PC-3 (cell line): ENCODE measurements at regions not wholly inside any gene's neighbourhood (a gene's known extent, or its start where the extent isn't known, plus 50 kb on each side); places are given as distances from the start of the nearest gene placed in this dataset.
A peak's percentile ranks its signal among the peaks of the same experiment; 100 is the strongest.

Experiments
- ATAC-seq: fragments of 200-7000 bp; cut with Tn5 transposase; 2 replicates; pipeline ENCODE4 v1.9.1; 2020; ENCODE audit warnings: mild to moderate bottlenecking, moderate library complexity
- BruUV-seq: library from RNA; stranded (reverse); fragments of 400-500 nt; replicated peaks from 2 replicates; lab custom pipeline; 2021; lab: Mats Ljungman, UMichigan
- CTCF ChIA-PET: fragments of 300-600 bp; sonication (Branson Sonifier 250); formaldehyde crosslinking; loops from one replicate; lab custom pipeline; 2022; ENCODE audit warnings: antibody characterized with exemption; lab: Charles Lee
- POLR2A ChIA-PET: fragments of 300-600 bp; sonication (Branson Sonifier 250); formaldehyde crosslinking; loops from one replicate; lab custom pipeline; 2022; ENCODE audit warnings: antibody characterized with exemption; ENCODE audit not compliant: unreplicated experiment; lab: Charles Lee
- DNase-seq: peaks from one replicate; pipeline ENCODE4 v3.0.0-alpha.2; 2015
- H2AFZ ChIP-seq: fragments of 300-600 bp; sonication (generic); 2 replicates; pipeline ENCODE4 v1.6.0; 2016; ENCODE audit warnings: antibody characterized with exemption, low read length
- H3F3A ChIP-seq: fragments of 300-600 bp; sonication (generic); one replicate; pipeline ENCODE4 v1.6.0; 2017; ENCODE audit warnings: antibody characterized with exemption, low read length, control low read depth, mild to moderate bottlenecking; ENCODE audit not compliant: unreplicated experiment
- H3K27ac ChIP-seq: fragments of 300-600 bp; sonication (generic); 2 replicates; pipeline ENCODE4 v1.5.1; 2016; ENCODE audit warnings: mild to moderate bottlenecking, low read length
- H3K27me3 ChIP-seq: fragments of 300-600 bp; sonication (generic); 2 replicates; pipeline ENCODE4 v1.6.1; 2016; ENCODE audit warnings: low read length, mixed read lengths
- H3K36me3 ChIP-seq: fragments of 300-600 bp; sonication (generic); 2 replicates; pipeline ENCODE4 v1.6.1; 2016; ENCODE audit warnings: low read depth, mixed run types, low read length, mixed read lengths
- H3K4me1 ChIP-seq: fragments of 300-600 bp; sonication (generic); 2 replicates; pipeline ENCODE4 v1.5.1; 2016; ENCODE audit warnings: low read length; ENCODE audit not compliant: insufficient read depth
- H3K4me2 ChIP-seq: fragments of 300-600 bp; sonication (generic); 2 replicates; pipeline ENCODE4 v1.6.0; 2016; ENCODE audit warnings: low read length
- H3K4me3 ChIP-seq: fragments of 300-600 bp; sonication (generic); 2 replicates; pipeline ENCODE4 v1.5.1; 2016; ENCODE audit warnings: mild to moderate bottlenecking, low read length, mixed read lengths
- H3K79me2 ChIP-seq: fragments of 300-600 bp; sonication (generic); 2 replicates; pipeline ENCODE4 v1.6.1; 2017; ENCODE audit warnings: low read length, mixed read lengths
- H3K9ac ChIP-seq: fragments of 300-600 bp; sonication (generic); 2 replicates; pipeline ENCODE4 v1.6.0; 2016; ENCODE audit warnings: mild to moderate bottlenecking, low read length
- H3K9me2 ChIP-seq: fragments of 300-600 bp; sonication (generic); replicated peaks from 2 replicates; pipeline ENCODE4 v1.6.1; 2016; ENCODE audit warnings: mixed run types, low read length, mixed read lengths
- H3K9me3 ChIP-seq: fragments of 300-600 bp; sonication (generic); 2 replicates; pipeline ENCODE4 v1.6.1; 2016; ENCODE audit warnings: low read length, mixed read lengths
- H4K20me1 ChIP-seq: fragments of 300-600 bp; sonication (generic); 2 replicates; pipeline ENCODE4 v1.6.1; 2016; ENCODE audit warnings: low read length, mixed read lengths
- CTCF ChIP-seq: fragments of 300-600 bp; sonication (generic); conservative IDR thresholded peaks from 2 replicates; pipeline ENCODE4 v1.5.1; 2017; ENCODE audit warnings: antibody characterized with exemption, low read depth, mild to moderate bottlenecking, low read length
- EZH2 ChIP-seq: fragments of 300-600 bp; sonication (generic); IDR thresholded peaks from one replicate; pipeline ENCODE4 v1.6.1; 2017; ENCODE audit warnings: antibody characterized with exemption, mild to moderate bottlenecking, low read length; ENCODE audit not compliant: unreplicated experiment
- EZH2phosphoT487 ChIP-seq: fragments of 300-600 bp; sonication (generic); IDR thresholded peaks from 2 replicates; pipeline ENCODE4 v1.6.1; 2018; ENCODE audit warnings: mild to moderate bottlenecking, antibody characterized with exemption, low read length, borderline replicate concordance
- intact Hi-C: fragments of 100-400 bp; cut with micrococcal nuclease; formaldehyde crosslinking; loops from 2 replicates; pipeline ENCODE4 v1.9.0; 2023

DNA sequence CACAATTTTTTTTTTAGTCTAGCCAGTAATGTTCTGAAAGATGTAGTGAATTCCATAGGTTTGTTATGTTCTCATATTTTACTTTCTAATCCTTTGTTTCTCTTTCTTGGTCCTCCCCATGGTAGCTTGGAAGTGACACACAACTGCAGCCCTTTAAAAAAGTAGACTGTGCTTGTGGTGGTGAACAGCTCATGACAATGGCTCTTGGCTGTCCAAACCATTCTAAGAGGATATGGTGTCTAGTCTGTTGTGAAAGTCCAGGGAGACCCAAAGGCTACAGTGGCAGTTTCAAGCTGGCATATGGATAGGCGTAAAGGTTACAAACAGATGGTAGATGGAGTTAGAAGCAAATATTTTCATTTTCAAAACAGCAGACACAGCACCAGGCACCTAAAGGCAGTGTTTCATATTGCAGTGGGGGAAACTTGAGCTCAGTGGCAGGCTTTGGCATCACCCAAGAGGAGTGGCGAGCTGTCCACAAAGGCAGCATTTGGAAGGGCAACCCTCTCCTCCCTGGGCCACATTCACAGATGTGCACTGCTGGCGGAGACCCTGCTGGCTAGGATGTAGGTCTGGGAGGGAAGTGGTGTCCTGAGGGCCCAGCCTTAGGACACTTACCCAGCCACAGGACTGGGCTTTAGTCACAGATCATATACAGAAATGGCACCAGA is 102.1 kb downstream of the DYRK2 start:
- Histone ChIP-seq H3K4me2 (no peak overlapping the region), H3K4me1 (peaks cover 25% of the 10 kb centered on the region), H3K4me3 (no peak overlapping the region), H3K9me3 (no peaks in the 10 kb centered on the region), H3K9me2 (no peaks in the 10 kb centered on the region), H3K36me3 (no peaks in the 10 kb centered on the region), H3K79me2 (no peaks in the 10 kb centered on the region), H3K27me3 (no peaks in the 10 kb centered on the region), H3F3A (no peaks in the 10 kb centered on the region), H4K20me1 (no peaks in the 10 kb centered on the region), H3K27ac (no peak overlapping the region), H3K9ac (no peak overlapping the region), H2AFZ (no peak overlapping the region)
- CTCF ChIA-PET, result no interaction called here
- TF ChIP-seq CTCF (no peak), EZH2phosphoT487 (no peak), EZH2 (no peak)
- ATAC-seq (no peak), DNase-seq (no peak)
- intact Hi-C loops, result no loop called here
- BruUV-seq, result no TSS peak
- POLR2A ChIA-PET, result no interaction called here

- Histone ChIP-seq H3K9me2 (no peaks in the 10 kb centered on the region), H3F3A (no peaks in the 10 kb centered on the region), H3K27me3 (no peaks in the 10 kb centered on the region), H3K4me2 (no peak overlapping the region), H2AFZ (no peak overlapping the region), H4K20me1 (no peaks in the 10 kb centered on the region), H3K4me3 (no peak overlapping the region), H3K9me3 (no peaks in the 10 kb centered on the region), H3K27ac (no peak overlapping the region), H3K36me3 (no peaks in the 10 kb centered on the region), H3K4me1 (peaks cover 25% of the 10 kb centered on the region), H3K79me2 (no peaks in the 10 kb centered on the region), H3K9ac (no peak overlapping the region)
- no peak for TF ChIP-seq EZH2phosphoT487
- TF ChIP-seq EZH2, result no peak
- no peak for TF ChIP-seq CTCF
- CTCF ChIA-PET, result no interaction called here
- no peak for DNase-seq
- POLR2A ChIA-PET, result no interaction called here
- intact Hi-C loops, result no loop called here
- no TSS peak for BruUV-seq
- no peak for ATAC-seq
Observed at GRCh38 chr12:67751381-67751928, 102.9 kb downstream of the DYRK2 start.

DNA sequence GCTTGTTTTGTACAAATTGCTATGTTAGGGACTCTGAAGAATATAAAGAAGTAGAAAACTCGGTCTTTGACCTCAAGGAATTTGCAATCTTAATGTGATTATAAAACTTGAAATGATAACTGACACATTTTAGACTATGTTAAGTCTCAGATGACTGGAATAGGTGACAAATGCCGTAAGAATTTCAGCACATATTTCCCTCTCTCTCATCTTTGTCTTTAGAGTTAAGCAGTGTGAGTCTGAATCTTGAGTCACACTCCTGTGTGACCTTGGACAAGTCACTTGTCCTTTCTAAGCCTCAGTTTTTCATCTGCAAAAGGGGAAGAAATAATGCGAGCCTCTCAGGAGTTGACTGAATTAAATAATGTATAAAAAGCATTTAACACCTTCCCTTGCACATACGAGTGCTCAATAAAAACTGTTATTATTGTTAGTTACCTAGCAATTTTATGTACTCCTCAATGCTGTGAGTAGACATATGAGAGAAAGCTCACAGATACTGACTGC is 103.7 kb downstream of the DYRK2 start:
- TF ChIP-seq EZH2 (no peak), EZH2phosphoT487 (no peak), CTCF (no peak)
- Histone ChIP-seq H4K20me1 (no peaks in the 10 kb centered on the region), H3K9me2 (no peaks in the 10 kb centered on the region), H3K9ac (no peak overlapping the region), H3K79me2 (no peaks in the 10 kb centered on the region), H3K27ac (no peak overlapping the region), H3K4me3 (no peak overlapping the region), H3K27me3 (no peaks in the 10 kb centered on the region), H3K4me1 (peaks cover 23% of the 10 kb centered on the region), H2AFZ (no peak overlapping the region), H3K4me2 (no peak overlapping the region), H3K9me3 (no peaks in the 10 kb centered on the region), H3K36me3 (no peaks in the 10 kb centered on the region), H3F3A (no peaks in the 10 kb centered on the region)
- intact Hi-C loops, result no loop called here
- CTCF ChIA-PET, result no interaction called here
- BruUV-seq, result no TSS peak
- POLR2A ChIA-PET, result no interaction called here
- peak; percentile 35 for DNase-seq
- no peak for ATAC-seq
